ENCODE measurements at regions not wholly inside any gene's neighbourhood (a gene's known extent, or its start where the extent isn't known, plus 50 kb on each side); places are given as distances from the start of the nearest gene placed in this dataset.

- no peak for DNase-seq
These were observed 51.4 kb upstream of the APCDD1 start for GRCh38 chr18:10402871-10403559.

GRCh38 chr18:10403708-10404107 is 50.7 kb upstream of the APCDD1 start:
- DNase-seq, result no peak

- DNase-seq, result no peak
These were observed 50.3 kb upstream of the APCDD1 start for GRCh38 chr18:10404168-10404567.

All from T-helper 1 cell (primary cell).